Choroid plexus epithelial cell (primary cell): ENCODE measurements at regions not wholly inside any gene's neighbourhood (a gene's known extent, or its start where the extent isn't known, plus 50 kb on each side); places are given as distances from the start of the nearest gene placed in this dataset.

ENCODE experiments used
- DNase-seq: peaks from one replicate; pipeline ENCODE4 v3.0.0-alpha.2; 2010; ENCODE audit warnings: low read depth
- H3K4me3 ChIP-seq: 2 replicates; pipeline ENCODE4 v1.5.1; 2011; ENCODE audit warnings: low read depth, mild to moderate bottlenecking, control low read depth, low read length, moderate library complexity
- CTCF ChIP-seq: conservative IDR thresholded peaks from 2 replicates; pipeline ENCODE4 v1.5.1; 2011; ENCODE audit warnings: low read depth, mild to moderate bottlenecking, control low read depth, inconsistent platforms, low read length, moderate library complexity

- peak; percentile 70 for DNase-seq
- TF ChIP-seq CTCF, result no peak
- no peak overlapping the region for H3K4me3 ChIP-seq
Measured at GRCh38 chr3:81308306-81308705, 453.1 kb downstream of the GBE1 start.

DNA sequence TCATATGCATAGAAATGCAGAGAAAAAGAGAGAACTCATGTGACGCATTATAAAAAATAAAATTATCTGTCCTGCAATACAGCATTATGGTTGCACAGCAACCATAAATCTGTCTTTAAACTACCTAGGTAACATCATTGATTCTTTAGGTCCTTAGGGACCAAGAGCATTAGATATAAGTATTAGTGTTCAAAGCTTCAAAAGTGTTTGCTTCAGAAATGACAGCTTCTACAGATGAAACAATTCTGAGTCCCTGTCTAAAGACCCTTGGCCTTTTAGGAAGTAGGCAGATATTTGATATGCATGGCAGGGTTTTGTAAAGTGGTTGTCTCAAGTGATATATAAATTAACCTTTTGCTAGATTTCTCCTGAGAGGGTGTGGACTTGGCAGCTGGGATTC is 454.2 kb downstream of the GBE1 start:
- TF ChIP-seq CTCF, result no peak
- DNase-seq, result no peak
- no peak overlapping the region for H3K4me3 ChIP-seq

DNA sequence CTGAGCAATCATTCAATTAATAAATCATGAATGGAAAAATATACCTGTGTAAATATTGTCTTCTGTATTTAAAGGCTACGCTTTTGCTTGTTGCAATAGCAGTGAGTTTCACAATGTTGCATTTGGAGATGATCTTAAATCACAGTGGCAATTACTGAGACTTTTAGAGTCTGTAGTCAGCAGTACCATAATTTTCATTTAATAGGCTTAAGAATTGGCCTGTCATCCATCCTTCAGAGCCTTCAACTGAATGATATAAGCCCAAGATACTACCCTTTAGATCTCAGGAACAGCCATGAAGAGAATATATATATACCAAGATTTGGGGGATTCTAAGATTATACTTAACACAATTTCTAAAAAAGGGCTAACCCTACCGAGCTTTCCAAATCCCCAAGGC is 458.1 kb downstream of the GBE1 start:
- TF ChIP-seq CTCF, result no peak
- no peak overlapping the region for H3K4me3 ChIP-seq
- no peak for DNase-seq

DNA sequence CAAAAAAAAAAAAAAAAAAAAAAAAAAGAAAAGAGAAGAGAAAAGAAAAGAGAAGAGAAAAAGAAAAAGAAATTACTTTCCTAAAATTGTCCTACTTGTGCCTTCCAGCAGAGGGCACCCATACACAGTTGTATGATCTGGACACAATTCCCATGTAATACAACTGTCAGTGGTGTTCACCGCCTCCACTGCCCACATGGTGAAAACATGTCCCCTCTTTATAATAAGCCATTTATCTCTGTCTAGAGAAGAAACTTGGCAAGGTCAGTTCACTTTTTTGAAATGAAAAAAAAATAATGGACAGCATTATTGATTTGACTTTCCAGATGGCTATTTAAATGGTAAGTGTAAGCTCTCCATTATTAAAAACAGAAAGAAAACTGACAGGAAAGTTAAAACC is 459.4 kb downstream of the GBE1 start:
- no peak overlapping the region for H3K4me3 ChIP-seq
- peak; percentile 80 for DNase-seq
- peak; percentile 79 for TF ChIP-seq CTCF

GRCh38 chr3:81301230-81301629 is 460.2 kb downstream of the GBE1 start:
- TF ChIP-seq CTCF, result no peak
- no peak overlapping the region for H3K4me3 ChIP-seq
- no peak for DNase-seq

DNA sequence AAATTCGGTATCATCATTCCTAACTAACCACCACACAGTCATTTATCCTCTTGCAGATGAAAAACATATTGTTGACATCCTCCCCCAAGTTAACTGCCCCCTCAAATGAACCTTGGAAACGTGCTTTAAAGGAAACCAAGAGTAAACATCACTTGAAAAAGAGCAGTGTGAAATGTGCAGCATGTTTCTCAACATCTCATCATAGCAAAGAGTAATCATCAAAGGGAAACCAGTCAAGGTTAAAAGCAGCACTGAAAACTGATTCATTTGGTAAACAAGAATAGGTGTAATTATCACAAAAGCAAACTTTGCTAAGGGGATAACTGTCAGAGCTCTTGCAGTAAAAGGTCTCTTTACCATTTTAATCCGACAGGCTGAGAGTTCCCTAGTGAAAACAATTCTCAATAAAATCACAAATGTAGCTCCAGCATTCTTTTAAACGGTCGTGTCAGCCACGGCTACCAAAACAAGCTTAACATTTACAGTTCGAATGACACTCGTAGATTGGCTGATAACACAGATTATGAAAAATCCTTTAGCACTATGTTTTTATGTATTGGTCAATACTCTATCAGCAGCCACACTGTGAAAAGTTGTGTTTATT is 461.0 kb downstream of the GBE1 start:
- H3K4me3 ChIP-seq, result no peak overlapping the region
- peak; percentile 15 for DNase-seq
- no peak for TF ChIP-seq CTCF

- H3K4me3 ChIP-seq, result no peak overlapping the region
- TF ChIP-seq CTCF, result no peak
- peak; percentile 13 for DNase-seq
Measured at GRCh38 chr3:81299481-81299880, 462.0 kb downstream of the GBE1 start.
